DOHH2 (cell line): ENCODE measurements at regions not wholly inside any gene's neighbourhood (a gene's known extent, or its start where the extent isn't known, plus 50 kb on each side); places are given as distances from the start of the nearest gene placed in this dataset.

ENCODE experiments used
- H3F3A ChIP-seq: fragments of 200-600 bp; sonication (generic), shearing (Covaris generic); 2 replicates; pipeline ENCODE4 v1.6.0; 2016; ENCODE audit warnings: antibody characterized with exemption, mild to moderate bottlenecking; ENCODE audit not compliant: control insufficient read depth, insufficient read depth
- H3K27ac ChIP-seq: fragments of 200-600 bp; sonication (generic); 2 replicates; pipeline ENCODE4 v1.5.1; 2014; ENCODE audit warnings: low read depth, mild to moderate bottlenecking, low read length, moderate library complexity
- H3K27me3 ChIP-seq: fragments of 200-600 bp; sonication (generic); 2 replicates; pipeline ENCODE4 v1.6.1; 2014; ENCODE audit warnings: mild to moderate bottlenecking, low read length, mixed read lengths; ENCODE audit not compliant: control insufficient read depth
- H3K36me3 ChIP-seq: fragments of 200-600 bp; sonication (generic); 2 replicates; pipeline ENCODE4 v1.6.1; 2014; ENCODE audit warnings: mild to moderate bottlenecking, low read length, moderate library complexity, mixed read lengths; ENCODE audit not compliant: control insufficient read depth
- H3K4me1 ChIP-seq: fragments of 200-600 bp; sonication (generic); 2 replicates; pipeline ENCODE4 v1.6.1; 2014; ENCODE audit warnings: mild to moderate bottlenecking, low read length, mixed read lengths; ENCODE audit not compliant: control insufficient read depth
- H3K4me2 ChIP-seq: fragments of 200-600 bp; sonication (generic); 2 replicates; pipeline ENCODE4 v1.6.0; 2014; ENCODE audit warnings: mild to moderate bottlenecking, low read length, moderate library complexity
- H3K4me3 ChIP-seq: fragments of 200-600 bp; sonication (generic); 2 replicates; pipeline ENCODE4 v1.5.1; 2014; ENCODE audit warnings: mild to moderate bottlenecking, low read length, mixed read lengths
- H3K79me2 ChIP-seq: fragments of 200-600 bp; sonication (generic); 2 replicates; pipeline ENCODE4 v1.6.1; 2014; ENCODE audit warnings: mild to moderate bottlenecking, low read length, mixed read lengths; ENCODE audit not compliant: control insufficient read depth
- H3K9me2 ChIP-seq: fragments of 200-600 bp; sonication (generic); replicated peaks from 2 replicates; pipeline ENCODE4 v1.6.1; 2014; ENCODE audit warnings: mild to moderate bottlenecking, low read length, mixed read lengths; ENCODE audit not compliant: control insufficient read depth
- H3K9me3 ChIP-seq: fragments of 200-600 bp; sonication (generic); 2 replicates; pipeline ENCODE4 v1.6.1; 2014; ENCODE audit warnings: antibody characterized with exemption, low read length, mixed read lengths; ENCODE audit not compliant: control insufficient read depth, insufficient read depth
- H4K20me1 ChIP-seq: fragments of 200-600 bp; sonication (generic); 2 replicates; pipeline ENCODE4 v1.6.0; 2014; ENCODE audit warnings: low read depth, mild to moderate bottlenecking, antibody characterized with exemption, low read length, moderate library complexity; ENCODE audit not compliant: control insufficient read depth, insufficient read depth
- EZH2phosphoT487 ChIP-seq: fragments of 200-600 bp; sonication (generic); IDR thresholded peaks from 2 replicates; pipeline ENCODE4 v1.6.1; 2017; ENCODE audit warnings: borderline replicate concordance, mild to moderate bottlenecking, antibody characterized with exemption, low read length, moderate library complexity, mixed read lengths
- TF ChIP-seq, protein P1 (sequence below): fragments of 200-600 bp; sonication (generic); IDR thresholded peaks from one replicate; pipeline ENCODE4 v1.5.1; 2014; ENCODE audit warnings: antibody characterized with exemption, mild to moderate bottlenecking, low read depth, low read length; ENCODE audit not compliant: poor library complexity, severe bottlenecking

- Histone ChIP-seq H3K4me2 (no peak overlapping the region), H3K4me3 (no peak overlapping the region), H3K9me3 (no peaks in the 10 kb centered on the region), H3K79me2 (no peaks in the 10 kb centered on the region), H3K27me3 (no peaks in the 10 kb centered on the region), H3K4me1 (no peaks in the 10 kb centered on the region), H3K9me2 (no peaks in the 10 kb centered on the region), H3K27ac (no peak overlapping the region), H3K36me3 (no peaks in the 10 kb centered on the region), H4K20me1 (no peaks in the 10 kb centered on the region), H3F3A (no peaks in the 10 kb centered on the region)
- TF ChIP-seq EZH2phosphoT487: no peak
- TF ChIP-seq, protein P1, sequence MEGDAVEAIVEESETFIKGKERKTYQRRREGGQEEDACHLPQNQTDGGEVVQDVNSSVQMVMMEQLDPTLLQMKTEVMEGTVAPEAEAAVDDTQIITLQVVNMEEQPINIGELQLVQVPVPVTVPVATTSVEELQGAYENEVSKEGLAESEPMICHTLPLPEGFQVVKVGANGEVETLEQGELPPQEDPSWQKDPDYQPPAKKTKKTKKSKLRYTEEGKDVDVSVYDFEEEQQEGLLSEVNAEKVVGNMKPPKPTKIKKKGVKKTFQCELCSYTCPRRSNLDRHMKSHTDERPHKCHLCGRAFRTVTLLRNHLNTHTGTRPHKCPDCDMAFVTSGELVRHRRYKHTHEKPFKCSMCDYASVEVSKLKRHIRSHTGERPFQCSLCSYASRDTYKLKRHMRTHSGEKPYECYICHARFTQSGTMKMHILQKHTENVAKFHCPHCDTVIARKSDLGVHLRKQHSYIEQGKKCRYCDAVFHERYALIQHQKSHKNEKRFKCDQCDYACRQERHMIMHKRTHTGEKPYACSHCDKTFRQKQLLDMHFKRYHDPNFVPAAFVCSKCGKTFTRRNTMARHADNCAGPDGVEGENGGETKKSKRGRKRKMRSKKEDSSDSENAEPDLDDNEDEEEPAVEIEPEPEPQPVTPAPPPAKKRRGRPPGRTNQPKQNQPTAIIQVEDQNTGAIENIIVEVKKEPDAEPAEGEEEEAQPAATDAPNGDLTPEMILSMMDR: no peak
Measured at GRCh38 chr7:136714062-136714461, 154.4 kb upstream of the CHRM2 start.

GRCh38 chr7:136710751-136711150 is 157.7 kb upstream of the CHRM2 start:
- Histone ChIP-seq H3K27me3 (no peaks in the 10 kb centered on the region), H3K27ac (no peak overlapping the region), H3K79me2 (no peaks in the 10 kb centered on the region), H3F3A (no peaks in the 10 kb centered on the region), H3K9me2 (no peaks in the 10 kb centered on the region), H3K36me3 (no peaks in the 10 kb centered on the region), H3K4me2 (no peak overlapping the region), H4K20me1 (no peaks in the 10 kb centered on the region), H3K9me3 (no peaks in the 10 kb centered on the region), H3K4me3 (no peak overlapping the region), H3K4me1 (no peaks in the 10 kb centered on the region)
- TF ChIP-seq, protein P1: no peak
- TF ChIP-seq EZH2phosphoT487: no peak

DNA sequence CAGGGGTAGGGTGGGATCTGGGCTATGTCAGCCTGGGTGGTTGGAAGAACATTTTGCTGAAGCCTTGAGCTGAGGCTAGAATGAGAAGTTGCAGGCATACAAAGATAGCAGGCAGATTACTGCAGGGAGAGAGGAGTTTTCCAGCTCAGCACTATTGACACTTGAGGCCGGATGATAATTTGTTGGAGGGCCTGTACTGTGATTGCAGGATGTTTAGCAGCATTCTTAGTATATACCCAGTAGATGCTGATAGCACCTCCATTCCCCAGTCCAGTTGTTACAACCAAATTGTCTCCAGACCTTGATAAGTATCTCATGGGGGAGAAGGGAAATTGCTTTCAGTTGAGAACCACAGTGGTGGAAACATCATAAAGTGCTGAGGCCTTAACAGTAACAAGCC is 158.6 kb upstream of the CHRM2 start:
- Histone ChIP-seq H3K4me2 (no peak overlapping the region), H4K20me1 (no peaks in the 10 kb centered on the region), H3F3A (no peaks in the 10 kb centered on the region), H3K27me3 (no peaks in the 10 kb centered on the region), H3K27ac (no peak overlapping the region), H3K9me2 (no peaks in the 10 kb centered on the region), H3K4me3 (no peak overlapping the region), H3K79me2 (no peaks in the 10 kb centered on the region), H3K4me1 (no peaks in the 10 kb centered on the region), H3K9me3 (no peaks in the 10 kb centered on the region), H3K36me3 (no peaks in the 10 kb centered on the region)
- TF ChIP-seq, protein P1: no peak
- TF ChIP-seq EZH2phosphoT487: no peak

- no peaks in the 10 kb centered on the region for H3K36me3 ChIP-seq
- no peaks in the 10 kb centered on the region for H3K27me3 ChIP-seq
- H3K4me3 ChIP-seq: no peak overlapping the region
- no peaks in the 10 kb centered on the region for H4K20me1 ChIP-seq
- no peak overlapping the region for H3K27ac ChIP-seq
- no peaks in the 10 kb centered on the region for H3K79me2 ChIP-seq
- H3F3A ChIP-seq: no peaks in the 10 kb centered on the region
- H3K9me2 ChIP-seq: no peaks in the 10 kb centered on the region
- TF ChIP-seq, protein P1: no peak
- no peak for TF ChIP-seq EZH2phosphoT487
- no peaks in the 10 kb centered on the region for H3K4me1 ChIP-seq
- no peak overlapping the region for H3K4me2 ChIP-seq
- no peaks in the 10 kb centered on the region for H3K9me3 ChIP-seq
Measured at GRCh38 chr7:136702913-136703312, 165.5 kb upstream of the CHRM2 start.
